Fibroblast of lung (primary cell): ENCODE measurements at regions not wholly inside any gene's neighbourhood (a gene's known extent, or its start where the extent isn't known, plus 50 kb on each side); places are given as distances from the start of the nearest gene placed in this dataset.

Experiments used
- DNase-seq, 2 donors: peaks; one replicate each; pipeline versions ENCODE4 v3.0.0 to v3.0.0-alpha.2; 2010; ENCODE audit warnings: low read depth in 2 of 2
- H2AFZ ChIP-seq: 2 replicates; pipeline ENCODE4 v1.5.1; 2012; ENCODE audit warnings: low read length, control low read depth, inconsistent platforms
- H3K27ac ChIP-seq: 2 replicates; pipeline ENCODE4 v1.5.1; 2011; ENCODE audit warnings: low read length, control low read depth; ENCODE audit not compliant: insufficient read depth
- H3K27me3 ChIP-seq: 2 replicates; pipeline ENCODE4 v1.5.1; 2011; ENCODE audit warnings: mild to moderate bottlenecking, low read length; ENCODE audit not compliant: control insufficient read depth, insufficient read depth
- H3K36me3 ChIP-seq: 2 replicates; pipeline ENCODE4 v1.5.1; 2011; ENCODE audit warnings: low read length; ENCODE audit not compliant: control insufficient read depth, insufficient read depth
- H3K4me1 ChIP-seq: 2 replicates; pipeline ENCODE4 v1.5.1; 2011; ENCODE audit warnings: low read length; ENCODE audit not compliant: control insufficient read depth, insufficient read depth; ENCODE audit errors: extremely low read depth
- H3K4me2 ChIP-seq: 2 replicates; pipeline ENCODE4 v1.5.1; 2011; ENCODE audit warnings: low read length, control low read depth; ENCODE audit not compliant: insufficient read depth; ENCODE audit errors: extremely low read depth
- H3K4me3 ChIP-seq, 4 experiments: fragments of 200-600 bp in 1 of 4; sonication (generic) in 1 of 4; replicated peaks in 1 of 4; 2 replicates each; pipeline ENCODE4 v1.5.1; 2011 to 2016; ENCODE audit warnings: low read length in 4 of 4, low read depth in 3 of 4, mild to moderate bottlenecking in 3 of 4, control low read depth in 2 of 4, inconsistent platforms in 1 of 4, mixed read lengths in 1 of 4; ENCODE audit not compliant: insufficient read depth in 1 of 4; ENCODE audit errors: control extremely low read depth in 1 of 4
- H3K79me2 ChIP-seq: 2 replicates; pipeline ENCODE4 v1.5.1; 2012; ENCODE audit warnings: mild to moderate bottlenecking, low read length, inconsistent platforms; ENCODE audit not compliant: control insufficient read depth, insufficient read depth
- H3K9ac ChIP-seq: 2 replicates; pipeline ENCODE4 v1.5.1; 2011; ENCODE audit warnings: mild to moderate bottlenecking, low read length, control low read depth; ENCODE audit not compliant: insufficient read depth
- H3K9me3 ChIP-seq: 2 replicates; pipeline ENCODE4 v1.5.1; 2012; ENCODE audit warnings: low read depth, low read length; ENCODE audit not compliant: control insufficient read depth, insufficient read depth
- H4K20me1 ChIP-seq: 2 replicates; pipeline ENCODE4 v1.5.1; 2011; ENCODE audit warnings: low read length; ENCODE audit not compliant: control insufficient read depth, insufficient read depth; ENCODE audit errors: extremely low read depth
- EZH2 ChIP-seq: IDR thresholded peaks from 2 replicates; pipeline ENCODE4 v1.5.1; 2012; ENCODE audit warnings: low read length, control low read depth, mild to moderate bottlenecking; ENCODE audit errors: missing control alignments
- TF ChIP-seq, protein P1 (sequence below), 2 donors: IDR thresholded peaks in 1 of 2; conservative IDR thresholded peaks in 1 of 2; 1 replicate in 1 of 2; 2 replicates in 1 of 2; pipeline ENCODE4 v1.5.1; 2011 to 2012; ENCODE audit warnings: low read length in 2 of 2, control low read depth in 1 of 2, inconsistent platforms in 1 of 2, low read depth in 1 of 2, mild to moderate bottlenecking in 1 of 2

DNA sequence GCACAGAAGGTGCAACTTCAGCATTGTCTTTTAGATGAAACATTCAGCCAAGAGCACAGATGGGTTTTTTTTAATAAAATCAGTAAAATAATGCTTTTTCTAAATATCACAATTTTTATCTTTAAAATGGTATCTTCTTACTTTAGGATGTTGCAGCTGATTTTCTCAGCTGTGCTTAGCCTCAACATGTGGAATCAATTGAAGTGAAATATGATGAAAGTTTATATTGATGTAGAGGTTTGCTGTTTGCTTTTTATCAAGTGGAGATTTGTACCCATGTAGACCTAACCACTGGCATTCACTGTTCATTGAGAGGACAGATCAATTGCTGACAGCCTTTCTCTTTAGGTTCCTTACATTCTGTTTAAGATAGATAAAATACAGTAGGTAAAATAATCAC lies 107.8 kb downstream of the CYB561 start:
- no peaks in the 10 kb centered on the region for H3K27me3 ChIP-seq
- no peak overlapping the region for H2AFZ ChIP-seq
- H4K20me1 ChIP-seq = no peaks in the 10 kb centered on the region
- no peak overlapping the region for H3K27ac ChIP-seq
- no peaks in the 10 kb centered on the region for H3K9me3 ChIP-seq
- no peak overlapping the region for H3K4me3 ChIP-seq
- H3K79me2 ChIP-seq = no peaks in the 10 kb centered on the region
- H3K4me1 ChIP-seq = no peaks in the 10 kb centered on the region
- no peak overlapping the region for H3K9ac ChIP-seq
- DNase-seq = no peak
- peaks cover 1% of the 10 kb centered on the region for H3K36me3 ChIP-seq
- no peak for TF ChIP-seq EZH2
- TF ChIP-seq, protein P1, sequence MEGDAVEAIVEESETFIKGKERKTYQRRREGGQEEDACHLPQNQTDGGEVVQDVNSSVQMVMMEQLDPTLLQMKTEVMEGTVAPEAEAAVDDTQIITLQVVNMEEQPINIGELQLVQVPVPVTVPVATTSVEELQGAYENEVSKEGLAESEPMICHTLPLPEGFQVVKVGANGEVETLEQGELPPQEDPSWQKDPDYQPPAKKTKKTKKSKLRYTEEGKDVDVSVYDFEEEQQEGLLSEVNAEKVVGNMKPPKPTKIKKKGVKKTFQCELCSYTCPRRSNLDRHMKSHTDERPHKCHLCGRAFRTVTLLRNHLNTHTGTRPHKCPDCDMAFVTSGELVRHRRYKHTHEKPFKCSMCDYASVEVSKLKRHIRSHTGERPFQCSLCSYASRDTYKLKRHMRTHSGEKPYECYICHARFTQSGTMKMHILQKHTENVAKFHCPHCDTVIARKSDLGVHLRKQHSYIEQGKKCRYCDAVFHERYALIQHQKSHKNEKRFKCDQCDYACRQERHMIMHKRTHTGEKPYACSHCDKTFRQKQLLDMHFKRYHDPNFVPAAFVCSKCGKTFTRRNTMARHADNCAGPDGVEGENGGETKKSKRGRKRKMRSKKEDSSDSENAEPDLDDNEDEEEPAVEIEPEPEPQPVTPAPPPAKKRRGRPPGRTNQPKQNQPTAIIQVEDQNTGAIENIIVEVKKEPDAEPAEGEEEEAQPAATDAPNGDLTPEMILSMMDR (conservative IDR thresholded peaks at IDR 0.05 in 1 of 2, IDR thresholded peaks at IDR 0.05 in 1 of 2; ENCODE audit: low read depth in 1 of 2, low read length in 2 of 2) = no peak
- H3K4me2 ChIP-seq = no peak overlapping the region

DNA sequence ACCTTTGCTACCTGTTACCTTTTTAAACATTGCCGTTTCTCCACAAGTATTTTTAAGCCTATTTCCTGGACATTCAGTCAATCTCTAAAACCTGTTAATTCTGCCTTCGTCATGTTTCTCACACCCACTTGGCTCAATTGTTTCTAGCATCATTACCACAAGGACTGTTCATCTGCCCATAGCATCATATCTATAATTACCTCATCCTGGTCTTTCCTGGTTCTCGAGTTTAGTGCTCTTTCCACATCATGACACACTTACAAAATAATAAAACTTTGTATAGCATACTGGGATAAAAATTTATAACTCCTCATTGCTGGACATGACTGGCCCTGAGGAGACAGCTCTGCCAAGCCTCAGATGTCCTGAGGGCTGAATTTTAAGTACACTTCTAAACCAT lies 104.8 kb downstream of the CYB561 start:
- H3K27me3 ChIP-seq = no peaks in the 10 kb centered on the region
- DNase-seq = no peak

DNA sequence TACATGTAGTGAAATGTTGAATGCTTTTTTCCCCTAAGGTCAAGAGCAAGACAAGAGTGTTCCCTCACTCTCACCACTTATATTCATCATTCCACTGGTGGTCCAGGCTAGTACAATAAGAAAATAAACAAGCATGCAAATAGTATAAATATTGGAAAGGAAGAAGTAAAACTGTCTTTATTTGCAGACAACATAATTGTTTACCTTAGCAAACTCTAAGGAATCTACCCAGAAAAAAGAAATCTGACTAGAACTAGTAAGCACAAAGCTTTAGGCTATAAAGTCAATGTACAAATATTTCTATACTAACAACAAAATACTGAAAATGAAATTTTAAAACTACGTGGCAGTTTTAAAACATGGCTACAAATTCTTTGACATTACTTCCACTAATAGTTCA lies 101.7 kb downstream of the CYB561 start:
- Histone ChIP-seq H3K9me3 (no peaks in the 10 kb centered on the region), H3K9ac (no peak overlapping the region), H3K27me3 (no peaks in the 10 kb centered on the region), H3K36me3 (peaks cover 1% of the 10 kb centered on the region), H3K79me2 (no peaks in the 10 kb centered on the region), H3K4me2 (no peak overlapping the region), H3K27ac (no peak overlapping the region), H2AFZ (no peak overlapping the region), H3K4me3 (no peak overlapping the region), H3K4me1 (peaks cover 5% of the 10 kb centered on the region), H4K20me1 (no peaks in the 10 kb centered on the region)
- TF ChIP-seq, protein P1 (conservative IDR thresholded peaks at IDR 0.05 in 1 of 2, IDR thresholded peaks at IDR 0.05 in 1 of 2; ENCODE audit: low read depth in 1 of 2, low read length in 2 of 2) = no peak
- TF ChIP-seq EZH2 = no peak
- no peak for DNase-seq

More for the DNA sequence above, 104.8 kb downstream of the CYB561 start:
- no peak overlapping the region for H2AFZ ChIP-seq
- H3K4me2 ChIP-seq = no peak overlapping the region
- H3K27ac ChIP-seq = no peak overlapping the region
- H3K4me3 ChIP-seq = no peak overlapping the region
- no peaks in the 10 kb centered on the region for H3K79me2 ChIP-seq
- H3K4me1 ChIP-seq = peaks cover 3% of the 10 kb centered on the region
- peaks cover 1% of the 10 kb centered on the region for H3K36me3 ChIP-seq
- no peaks in the 10 kb centered on the region for H4K20me1 ChIP-seq
- TF ChIP-seq, protein P1 (conservative IDR thresholded peaks at IDR 0.05 in 1 of 2, IDR thresholded peaks at IDR 0.05 in 1 of 2; ENCODE audit: low read depth in 1 of 2, low read length in 2 of 2) = no peak
- no peak for TF ChIP-seq EZH2
- H3K9me3 ChIP-seq = no peaks in the 10 kb centered on the region
- no peak overlapping the region for H3K9ac ChIP-seq
